ENCODE measurements at regions not wholly inside any gene's neighbourhood (a gene's known extent, or its start where the extent isn't known, plus 50 kb on each side); places are given as distances from the start of the nearest gene placed in this dataset.
"Not testable (repeated sequence)": the region's sequence is repeated elsewhere in the genome, so short reads cannot be mapped to it uniquely, and the experiment has no call there.

GRCh38 chr10:64648915-64649314 is 1127.7 kb downstream of the REEP3 start:
- DNase-seq: no peak

GRCh38 chr10:64658528-64658927 is 1137.3 kb downstream of the REEP3 start:
- DNase-seq: no peak

- no peak for DNase-seq
These were observed 1138.1 kb downstream of the REEP3 start for GRCh38 chr10:64659311-64659710.

- no peak for DNase-seq
These were observed 1160.8 kb downstream of the REEP3 start for GRCh38 chr10:64682043-64682442.

GRCh38 chr10:64690194-64690593 is 1169.0 kb downstream of the REEP3 start:
- no peak for DNase-seq

- DNase-seq: no peak
These were observed 1178.0 kb downstream of the REEP3 start for GRCh38 chr10:64699244-64699643.

GRCh38 chr10:64702086-64702485 is 1180.9 kb downstream of the REEP3 start:
- not testable (repeated sequence) for DNase-seq

- DNase-seq: no peak
These were observed 1187.9 kb downstream of the REEP3 start for GRCh38 chr10:64708884-64709681.

GRCh38 chr10:64726466-64726865 is 1205.3 kb downstream of the REEP3 start:
- DNase-seq: no peak

GRCh38 chr10:64731016-64731415 is 1209.8 kb downstream of the REEP3 start:
- DNase-seq: no peak

GRCh38 chr10:64732372-64732957 is 1211.3 kb downstream of the REEP3 start:
- DNase-seq: no peak

GRCh38 chr10:64733980-64734379 is 1212.8 kb downstream of the REEP3 start:
- DNase-seq: no peak

GRCh38 chr10:64738462-64738861 is 1217.3 kb downstream of the REEP3 start:
- DNase-seq: no peak

GRCh38 chr10:64745565-64745964 is 1224.4 kb downstream of the REEP3 start:
- DNase-seq: no peak

GRCh38 chr10:64750672-64751071 is 1229.5 kb downstream of the REEP3 start:
- no peak for DNase-seq

- no peak for DNase-seq
These were observed 1232.3 kb downstream of the REEP3 start for GRCh38 chr10:64753516-64753915.

GRCh38 chr10:64760371-64760770 is 1239.2 kb downstream of the REEP3 start:
- no peak for DNase-seq

GRCh38 chr10:64762861-64763260 is 1241.7 kb downstream of the REEP3 start:
- DNase-seq: no peak

GRCh38 chr10:64765498-64765897 is 1244.3 kb downstream of the REEP3 start:
- DNase-seq: no peak

- DNase-seq: no peak
These were observed 1250.3 kb downstream of the REEP3 start for GRCh38 chr10:64771253-64772050.

- DNase-seq: no peak
These were observed 1252.2 kb downstream of the REEP3 start for GRCh38 chr10:64773357-64773756.

- DNase-seq: not testable (repeated sequence)
These were observed 1263.2 kb downstream of the REEP3 start for GRCh38 chr10:64784451-64784850.

GRCh38 chr10:64785816-64786215 is 1264.6 kb downstream of the REEP3 start:
- no peak for DNase-seq

- no peak for DNase-seq
These were observed 1265.8 kb downstream of the REEP3 start for GRCh38 chr10:64786989-64787388.
